ENCODE measurements at regions not wholly inside any gene's neighbourhood (a gene's known extent, or its start where the extent isn't known, plus 50 kb on each side); places are given as distances from the start of the nearest gene placed in this dataset.

- WGBS (ENCODE audit: insufficient coverage), result 43% methylated on average over 1 of the region's 2 CpGs
- Mint-ChIP-seq H3K4me3 (no peak overlapping the region), H3K4me1 (peaks cover 8% of the 10 kb centered on the region), H3K27me3 (peaks cover 37% of the 10 kb centered on the region), H3K27ac (no peak overlapping the region), H3K9me3 (ENCODE audit: insufficient read depth) (no peaks in the 10 kb centered on the region)
- Histone ChIP-seq H4K20me1 (ENCODE audit: control insufficient read depth, insufficient read depth, low read length, poor library complexity, severe bottlenecking) (no peaks in the 10 kb centered on the region), H2AFZ (ENCODE audit: insufficient read depth, low read depth, low read length, poor library complexity, severe bottlenecking) (no peak overlapping the region), H3K9ac (ENCODE audit: low read length) (no peak overlapping the region), H3K27ac (ENCODE audit: low read length in 2 of 2) (no peak overlapping the region), H3K36me3 (replicated peaks in 1 of 2; ENCODE audit: control extremely low read depth in 1 of 2, control insufficient read depth in 1 of 2, extremely low read depth in 1 of 2, insufficient read depth in 2 of 2, low read length in 1 of 2) (no peaks in the 10 kb centered on the region), H3K9me3 (ENCODE audit: control extremely low read depth in 1 of 3, control insufficient read depth in 2 of 3, insufficient read depth in 1 of 3, low read length in 2 of 3) (no peaks in the 10 kb centered on the region), H3K4me2 (replicated peaks; ENCODE audit: low read depth, low read length, poor library complexity, severe bottlenecking) (no peak overlapping the region), H3K27me3 (replicated peaks in 1 of 4; ENCODE audit: control extremely low read depth in 1 of 4, control insufficient read depth in 3 of 4, insufficient read depth in 4 of 4, low read length in 3 of 4) (peaks cover 0 to 15% (median 6%) of the 10 kb centered on the region in 4 experiments), H3K79me2 (ENCODE audit: control insufficient read depth, insufficient read depth, low read length) (no peaks in the 10 kb centered on the region), H3K4me3 (ENCODE audit: control extremely low read depth in 1 of 5, extremely low read depth in 1 of 5, insufficient read depth in 1 of 5, low read depth in 2 of 5, low read length in 4 of 5) (no peak overlapping the region), H3K4me1 (ENCODE audit: control insufficient read depth in 2 of 2, insufficient read depth in 2 of 2, low read length in 2 of 2) (peaks cover 8 to 13% of the 10 kb centered on the region in 2 donors)
- ChIA-PET CTCF (interaction anchor here (6.2 kb wide), 1 partner anchor 150 kb away, joined by 45 read pairs; no protein-coding TSS in a partner anchor), POLR2A (no interaction called here)
- no peak for DNase-seq
- intact Hi-C loops (cut with micrococcal nuclease), result no loop called here
- no peak for ATAC-seq (ENCODE audit: low read depth)
- TF ChIP-seq CTCF (IDR thresholded peaks at IDR 0.05) (no peak), EZH2 (IDR thresholded peaks at IDR 0.05; ENCODE audit: borderline replicate concordance, insufficient read depth, low read depth, low read length, poor library complexity, severe bottlenecking) (no peak)
Measured at GRCh38 chr12:4034921-4035320, 161.7 kb upstream of the PARP11 start.

- ATAC-seq (ENCODE audit: low read depth), result no peak
- Histone ChIP-seq H3K36me3 (replicated peaks in 1 of 2; ENCODE audit: control extremely low read depth in 1 of 2, control insufficient read depth in 1 of 2, extremely low read depth in 1 of 2, insufficient read depth in 2 of 2, low read length in 1 of 2) (no peaks in the 10 kb centered on the region), H3K4me1 (ENCODE audit: control insufficient read depth in 2 of 2, insufficient read depth in 2 of 2, low read length in 2 of 2) (peaks cover 8 to 13% of the 10 kb centered on the region in 2 donors), H3K4me2 (replicated peaks; ENCODE audit: low read depth, low read length, poor library complexity, severe bottlenecking) (no peak overlapping the region), H3K4me3 (ENCODE audit: control extremely low read depth in 1 of 5, extremely low read depth in 1 of 5, insufficient read depth in 1 of 5, low read depth in 2 of 5, low read length in 4 of 5) (no peak overlapping the region), H4K20me1 (ENCODE audit: control insufficient read depth, insufficient read depth, low read length, poor library complexity, severe bottlenecking) (no peaks in the 10 kb centered on the region), H3K27ac (ENCODE audit: low read length in 2 of 2) (no peak overlapping the region), H3K27me3 (replicated peaks in 1 of 4; ENCODE audit: control extremely low read depth in 1 of 4, control insufficient read depth in 3 of 4, insufficient read depth in 4 of 4, low read length in 3 of 4) (peaks cover 0 to 15% (median 6%) of the 10 kb centered on the region in 4 experiments), H2AFZ (ENCODE audit: insufficient read depth, low read depth, low read length, poor library complexity, severe bottlenecking) (no peak overlapping the region), H3K9me3 (ENCODE audit: control extremely low read depth in 1 of 3, control insufficient read depth in 2 of 3, insufficient read depth in 1 of 3, low read length in 2 of 3) (no peaks in the 10 kb centered on the region), H3K79me2 (ENCODE audit: control insufficient read depth, insufficient read depth, low read length) (no peaks in the 10 kb centered on the region), H3K9ac (ENCODE audit: low read length) (no peak overlapping the region)
- Mint-ChIP-seq H3K27me3 (peaks cover 37% of the 10 kb centered on the region), H3K9me3 (ENCODE audit: insufficient read depth) (no peaks in the 10 kb centered on the region), H3K4me3 (no peak overlapping the region), H3K4me1 (peaks cover 11% of the 10 kb centered on the region), H3K27ac (no peak overlapping the region)
- ChIA-PET CTCF (no interaction called here), POLR2A (no interaction called here)
- TF ChIP-seq CTCF (IDR thresholded peaks at IDR 0.05) (no peak), EZH2 (IDR thresholded peaks at IDR 0.05; ENCODE audit: borderline replicate concordance, insufficient read depth, low read depth, low read length, poor library complexity, severe bottlenecking) (no peak)
- DNase-seq, result no peak
- WGBS (ENCODE audit: insufficient coverage), result 82% methylated on average over 2 of the region's 5 CpGs
- intact Hi-C loops (cut with micrococcal nuclease), result no loop called here
Measured at GRCh38 chr12:4032924-4033615, 159.9 kb upstream of the PARP11 start.
